BJ (cell line): ENCODE measurements at regions not wholly inside any gene's neighbourhood (a gene's known extent, or its start where the extent isn't known, plus 50 kb on each side); places are given as distances from the start of the nearest gene placed in this dataset.
"Not testable (repeated sequence)": the region's sequence is repeated elsewhere in the genome, so short reads cannot be mapped to it uniquely, and the experiment has no call there.

Experiments
- CTCF ChIA-PET: fragments of 350-600 bp; formaldehyde crosslinking; extraction: SDS; loops from one replicate; lab custom pipeline; 2021; ENCODE audit warnings: antibody characterized with exemption, inconsistent platforms; lab: Yijun Ruan, JAX
- POLR2A ChIA-PET: fragments of 300-600 bp; sonication (Branson Sonifier 250); formaldehyde crosslinking; extraction: SDS; loops from one replicate; lab custom pipeline; 2021; ENCODE audit warnings: antibody characterized with exemption; lab: Charles Lee
- DNase-seq: peaks from one replicate; pipeline ENCODE4 v3.0.0-alpha.2; 2011; ENCODE audit warnings: low read depth
- H3K27me3 ChIP-seq: 2 replicates; pipeline ENCODE4 v1.6.0; 2011; ENCODE audit warnings: low read length; ENCODE audit not compliant: control insufficient read depth, insufficient read depth
- H3K36me3 ChIP-seq: 2 replicates; pipeline ENCODE4 v1.5.1; 2011; ENCODE audit warnings: low read length; ENCODE audit not compliant: control insufficient read depth, insufficient read depth
- H3K4me3 ChIP-seq: 2 replicates; pipeline ENCODE4 v1.5.1; 2011; ENCODE audit warnings: low read depth, mild to moderate bottlenecking, control low read depth, low read length

DNA sequence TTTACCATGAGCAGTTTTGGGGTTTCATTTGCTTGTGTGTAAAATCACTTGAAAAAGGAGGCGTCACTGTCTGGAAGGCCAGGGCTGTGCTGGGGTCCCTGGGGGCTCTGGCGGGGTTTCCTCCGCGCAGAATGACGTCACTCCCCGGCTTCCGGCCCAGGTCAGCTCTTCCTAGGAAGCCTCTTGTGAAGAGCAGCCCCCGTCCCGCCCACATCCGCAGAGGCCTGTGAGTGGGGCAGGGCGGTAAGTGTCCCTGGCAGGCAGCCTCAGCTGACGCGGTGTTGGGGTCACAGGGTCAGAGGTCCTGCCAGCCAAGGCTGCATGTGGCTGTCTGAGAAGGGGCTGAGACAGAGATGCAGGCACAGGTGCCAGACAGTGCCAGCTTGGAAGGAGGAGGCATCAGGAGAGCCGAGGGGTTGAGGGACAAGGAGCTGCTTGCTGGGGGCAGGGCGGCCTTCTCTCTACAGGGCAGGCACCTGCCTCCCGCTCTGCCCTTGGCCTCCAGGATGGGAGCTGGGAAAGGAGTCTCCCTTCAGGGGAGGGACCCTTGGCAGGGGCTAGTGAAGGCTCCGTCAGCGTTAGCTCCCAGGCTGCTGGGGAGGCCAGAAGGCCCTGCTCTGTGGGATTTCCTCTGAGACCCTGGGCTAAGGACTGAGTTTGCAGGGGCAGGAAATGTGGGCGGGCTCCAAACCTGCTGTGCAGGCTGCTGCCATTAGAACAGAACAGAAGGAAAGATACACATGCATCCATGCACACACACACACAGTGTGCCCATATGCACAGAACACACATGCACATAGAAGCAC lies 3951.6 kb upstream of the TPTE start:
- CTCF ChIA-PET, H3K36me3 ChIP-seq, H3K4me3 ChIP-seq, DNase-seq, H3K27me3 ChIP-seq, POLR2A ChIA-PET: not testable (repeated sequence)

DNA sequence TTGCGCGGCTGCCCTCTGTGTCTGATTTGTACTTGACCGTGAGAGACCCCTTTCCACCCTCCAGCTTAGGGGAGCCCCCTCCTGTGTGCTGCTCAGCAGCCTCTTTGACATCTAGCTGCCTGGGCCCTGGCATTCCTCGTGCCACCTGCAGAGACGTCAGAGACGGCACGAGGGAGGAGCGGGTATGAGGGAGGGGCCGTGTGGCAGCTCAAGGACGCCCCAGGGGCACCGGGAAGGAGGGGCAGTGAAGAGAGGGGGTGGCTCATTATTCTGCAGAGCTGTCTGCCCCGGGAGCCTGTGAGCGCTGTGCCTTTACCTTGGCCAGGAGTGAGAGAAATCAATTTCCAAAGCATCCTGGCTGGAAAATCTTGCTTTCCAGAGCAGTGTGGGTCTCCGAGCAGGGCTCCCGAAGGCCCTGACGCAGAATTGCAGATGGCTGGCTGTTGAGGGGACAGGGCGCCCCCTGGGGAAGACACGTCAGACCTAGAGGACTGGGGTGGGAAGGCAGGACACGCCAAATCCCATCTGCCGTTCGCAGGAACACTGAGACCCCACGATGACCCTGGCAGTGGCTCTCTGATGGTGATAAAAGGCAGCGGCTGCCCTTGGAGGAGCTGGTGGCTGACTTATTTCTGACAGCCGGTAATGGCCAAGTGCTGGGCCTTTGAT lies 3950.5 kb upstream of the TPTE start:
- H3K36me3 ChIP-seq, DNase-seq, POLR2A ChIA-PET, H3K4me3 ChIP-seq, H3K27me3 ChIP-seq, CTCF ChIA-PET: not testable (repeated sequence)

DNA sequence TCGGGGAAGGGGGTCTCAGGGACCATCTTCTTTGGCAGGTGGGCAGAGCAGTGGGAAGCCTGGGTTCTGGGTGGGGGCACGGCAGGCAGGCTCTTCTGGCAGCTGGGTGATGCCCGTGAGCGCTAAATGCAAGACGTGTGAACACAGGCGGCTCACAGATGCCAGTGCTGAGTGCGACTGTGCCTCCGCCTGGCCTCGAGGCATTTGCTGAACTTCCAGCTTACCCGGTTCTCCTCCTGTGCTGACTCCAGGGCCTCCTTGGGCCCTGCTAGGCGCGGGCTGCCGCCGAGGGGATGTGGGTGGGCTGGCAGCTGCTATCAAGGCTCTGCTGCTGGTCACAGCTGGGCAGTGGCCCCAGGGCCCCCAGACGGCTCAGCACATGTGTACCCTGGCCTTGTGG lies 3947.8 kb upstream of the TPTE start:
- POLR2A ChIA-PET, H3K27me3 ChIP-seq, H3K4me3 ChIP-seq, CTCF ChIA-PET, H3K36me3 ChIP-seq, DNase-seq: not testable (repeated sequence)

DNA sequence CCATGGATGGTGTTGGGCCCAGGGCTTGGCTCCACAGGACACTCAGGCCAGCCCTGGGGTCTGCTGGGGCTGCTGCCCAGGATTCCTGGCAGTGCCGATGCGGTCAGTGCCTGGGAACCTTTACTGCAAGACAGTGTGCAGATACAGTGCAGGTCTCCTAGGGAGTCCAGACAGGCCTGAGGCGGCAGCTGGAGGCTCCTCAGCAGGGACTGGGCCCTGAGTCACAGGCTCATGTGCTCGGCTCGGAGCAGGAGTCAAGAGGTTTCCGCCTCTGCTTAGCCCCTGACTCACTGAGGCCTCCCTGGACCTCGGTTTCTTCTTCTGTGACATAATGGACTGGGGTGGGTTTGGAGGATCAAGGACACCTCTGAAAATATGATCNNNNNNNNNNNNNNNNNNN lies 3941.6 kb upstream of the TPTE start:
- DNase-seq, POLR2A ChIA-PET, H3K27me3 ChIP-seq, CTCF ChIA-PET, H3K4me3 ChIP-seq, H3K36me3 ChIP-seq: not testable (repeated sequence)
